WI38 (cell line): ENCODE measurements at regions not wholly inside any gene's neighbourhood (a gene's known extent, or its start where the extent isn't known, plus 50 kb on each side); places are given as distances from the start of the nearest gene placed in this dataset.
"Not testable (repeated sequence)": the region's sequence is repeated elsewhere in the genome, so short reads cannot be mapped to it uniquely, and the experiment has no call there.

Experiments
- H3K4me3 ChIP-seq: 2 replicates; pipeline ENCODE4 v1.5.1; 2011; ENCODE audit warnings: low read depth, mild to moderate bottlenecking, control low read depth, low read length
- TF ChIP-seq, protein P1 (sequence below): IDR thresholded peaks from 2 replicates; pipeline ENCODE4 v1.5.1; 2012; ENCODE audit warnings: low read depth, mild to moderate bottlenecking, control low read depth, low read length

- TF ChIP-seq, protein P1, sequence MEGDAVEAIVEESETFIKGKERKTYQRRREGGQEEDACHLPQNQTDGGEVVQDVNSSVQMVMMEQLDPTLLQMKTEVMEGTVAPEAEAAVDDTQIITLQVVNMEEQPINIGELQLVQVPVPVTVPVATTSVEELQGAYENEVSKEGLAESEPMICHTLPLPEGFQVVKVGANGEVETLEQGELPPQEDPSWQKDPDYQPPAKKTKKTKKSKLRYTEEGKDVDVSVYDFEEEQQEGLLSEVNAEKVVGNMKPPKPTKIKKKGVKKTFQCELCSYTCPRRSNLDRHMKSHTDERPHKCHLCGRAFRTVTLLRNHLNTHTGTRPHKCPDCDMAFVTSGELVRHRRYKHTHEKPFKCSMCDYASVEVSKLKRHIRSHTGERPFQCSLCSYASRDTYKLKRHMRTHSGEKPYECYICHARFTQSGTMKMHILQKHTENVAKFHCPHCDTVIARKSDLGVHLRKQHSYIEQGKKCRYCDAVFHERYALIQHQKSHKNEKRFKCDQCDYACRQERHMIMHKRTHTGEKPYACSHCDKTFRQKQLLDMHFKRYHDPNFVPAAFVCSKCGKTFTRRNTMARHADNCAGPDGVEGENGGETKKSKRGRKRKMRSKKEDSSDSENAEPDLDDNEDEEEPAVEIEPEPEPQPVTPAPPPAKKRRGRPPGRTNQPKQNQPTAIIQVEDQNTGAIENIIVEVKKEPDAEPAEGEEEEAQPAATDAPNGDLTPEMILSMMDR = no peak
- H3K4me3 ChIP-seq = no peak overlapping the region
These were observed 91.2 kb downstream of the ANXA2R start for GRCh38 chr5:42948961-42949347.

DNA sequence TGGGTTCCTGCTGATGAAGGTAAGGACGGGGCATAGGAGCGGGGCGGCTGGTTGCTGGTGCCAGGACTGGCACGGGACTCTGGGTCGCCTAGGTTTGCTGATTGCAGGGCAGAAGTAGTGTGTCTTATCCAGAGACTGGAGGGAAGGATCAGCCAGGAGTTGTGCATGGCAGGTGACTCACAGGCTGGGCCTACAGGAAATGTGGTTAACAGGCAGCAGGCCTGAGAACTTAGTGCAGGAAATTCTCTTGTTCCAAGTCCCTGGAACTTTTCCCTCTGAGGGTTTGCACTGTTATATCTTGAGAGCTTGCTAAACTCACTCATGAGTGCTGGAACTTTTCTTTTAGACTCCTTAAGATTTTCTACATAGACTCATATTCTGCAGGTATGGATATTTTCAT is 95.1 kb downstream of the ANXA2R start:
- H3K4me3 ChIP-seq = no peak overlapping the region; the same call in 1 of the 2 replicates

GRCh38 chr5:42943931-42944631 is 96.0 kb downstream of the ANXA2R start:
- TF ChIP-seq, protein P1 = no peak
- peak overlapping the region; percentile 53 for H3K4me3 ChIP-seq

More for the DNA sequence above, 95.1 kb downstream of the ANXA2R start:
- TF ChIP-seq, protein P1 = no peak

- no peak overlapping the region for H3K4me3 ChIP-seq
- TF ChIP-seq, protein P1 = no peak
These were observed 99.3 kb downstream of the ANXA2R start for GRCh38 chr5:42940853-42941252.

DNA sequence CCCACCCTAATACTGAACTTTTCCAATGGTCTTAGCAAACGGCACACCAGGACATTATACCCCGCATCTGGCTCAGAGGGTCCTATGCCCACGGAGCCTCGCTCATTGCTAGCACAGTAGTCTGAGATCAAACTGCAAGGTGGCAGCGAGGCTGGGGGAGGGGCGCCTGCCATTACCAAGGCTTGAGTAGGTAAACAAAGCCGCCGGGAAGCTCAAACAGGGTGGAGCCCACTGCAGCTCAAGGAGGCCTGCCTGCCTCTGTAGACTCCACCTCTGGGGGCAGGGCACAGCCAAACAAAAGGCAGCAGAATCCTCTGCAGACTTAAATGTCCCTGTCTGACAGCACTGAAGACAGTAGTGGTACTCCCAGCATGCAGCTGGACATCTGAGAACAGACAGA is 108.1 kb downstream of the ANXA2R start:
- H3K4me3 ChIP-seq = not testable (repeated sequence)

GRCh38 chr5:42931451-42931850 is 108.7 kb downstream of the ANXA2R start:
- not testable (repeated sequence) for H3K4me3 ChIP-seq

DNA sequence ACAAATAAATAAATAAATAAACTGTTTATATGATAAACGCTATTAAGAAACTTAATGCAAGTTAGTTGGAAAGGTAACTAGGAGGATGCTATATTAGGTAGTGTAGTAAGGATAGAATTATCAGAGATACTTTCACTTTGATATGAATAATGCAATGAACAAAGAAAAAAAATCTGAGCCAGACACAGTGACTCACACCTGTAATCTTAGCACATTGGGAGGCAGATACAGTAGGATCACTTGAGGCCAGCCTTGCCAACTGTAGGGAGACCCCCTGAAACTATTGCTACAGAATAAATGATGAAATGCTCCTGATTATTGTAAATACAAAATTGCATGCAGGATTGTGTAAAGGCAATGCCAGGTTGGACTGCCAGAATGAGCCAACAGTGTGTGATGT is 109.2 kb downstream of the ANXA2R start:
- H3K4me3 ChIP-seq = no peak overlapping the region
- TF ChIP-seq, protein P1 = no peak

GRCh38 chr5:42929871-42930270 is 110.2 kb downstream of the ANXA2R start:
- H3K4me3 ChIP-seq = no peak overlapping the region
- TF ChIP-seq, protein P1 = no peak
